Endodermal cell (in vitro differentiated cells): ENCODE measurements at regions not wholly inside any gene's neighbourhood (a gene's known extent, or its start where the extent isn't known, plus 50 kb on each side); places are given as distances from the start of the nearest gene placed in this dataset.
A peak's percentile ranks its signal among the peaks of the same experiment; 100 is the strongest.

ENCODE experiments used
- DNase-seq: peaks from one replicate; pipeline ENCODE4 v3.0.0-alpha.2; 2017
- H3K27ac ChIP-seq: 2 replicates; pipeline ENCODE4 v1.5.1; 2013; ENCODE audit warnings: mild to moderate bottlenecking, low read depth, low read length, moderate library complexity
- H3K27me3 ChIP-seq: 2 replicates; pipeline ENCODE4 v1.6.1; 2013; ENCODE audit warnings: mild to moderate bottlenecking, low read length, moderate library complexity; ENCODE audit not compliant: insufficient read depth, control insufficient read depth, poor library complexity, severe bottlenecking
- H3K36me3 ChIP-seq: 2 replicates; pipeline ENCODE4 v1.7.0; 2013; ENCODE audit warnings: mild to moderate bottlenecking, low read length, moderate library complexity; ENCODE audit not compliant: control insufficient read depth, insufficient read depth
- H3K4me1 ChIP-seq: one replicate; pipeline ENCODE4 v1.7.0; 2013; ENCODE audit warnings: low read length; ENCODE audit not compliant: control insufficient read depth, insufficient read depth
- H3K4me3 ChIP-seq: 2 replicates; pipeline ENCODE4 v1.5.1; 2013; ENCODE audit warnings: mild to moderate bottlenecking, low read length, moderate library complexity
- H3K9ac ChIP-seq: 2 replicates; pipeline ENCODE4 v1.6.1; 2013; ENCODE audit warnings: mild to moderate bottlenecking, low read length, moderate library complexity; ENCODE audit not compliant: poor library complexity, severe bottlenecking; ENCODE audit errors: extremely low read depth
- H3K9me3 ChIP-seq: 2 replicates; pipeline ENCODE4 v1.6.1; 2013; ENCODE audit warnings: mild to moderate bottlenecking, low read length, moderate library complexity; ENCODE audit not compliant: control insufficient read depth
- H3K27ac Mint-ChIP-seq: 2 replicates; pipeline ENCODE4 v1.8.0; 2020; ENCODE audit warnings: mixed read lengths
- H3K27me3 Mint-ChIP-seq: 2 replicates; pipeline ENCODE4 v1.8.0; 2021; ENCODE audit warnings: mild to moderate bottlenecking, mixed read lengths; ENCODE audit not compliant: insufficient read depth
- H3K36me3 Mint-ChIP-seq: 2 replicates; pipeline ENCODE4 v1.8.0; 2020; ENCODE audit warnings: low read depth, mixed read lengths
- H3K4me1 Mint-ChIP-seq: 2 replicates; pipeline ENCODE4 v1.8.0; 2020; ENCODE audit warnings: mixed read lengths
- H3K4me3 Mint-ChIP-seq: 2 replicates; pipeline ENCODE4 v1.8.0; 2020; ENCODE audit warnings: mild to moderate bottlenecking, moderate library complexity, mixed read lengths
- H3K9me3 Mint-ChIP-seq: 2 replicates; pipeline ENCODE4 v1.8.0; 2020; ENCODE audit warnings: mild to moderate bottlenecking, mixed read lengths
- WGBS, 2 experiments: methylation state at CpG; one replicate each; pipeline versions ENCODE4 v1.1.5 to v1.1.7; 2013; ENCODE audit warnings: missing lambda C conversion rate in 2 of 2, mixed read lengths in 1 of 2; ENCODE audit not compliant: insufficient coverage in 1 of 2, insufficient read length in 1 of 2; 5-methylcytosine and 5-hydroxymethylcytosine counted together
- TF ChIP-seq, protein P1 (sequence below): fragments of 200-600 bp; sonication (generic); conservative IDR thresholded peaks from 2 replicates; pipeline ENCODE4 v1.5.0; 2021; ENCODE audit warnings: antibody characterized with exemption, mild to moderate bottlenecking

DNA sequence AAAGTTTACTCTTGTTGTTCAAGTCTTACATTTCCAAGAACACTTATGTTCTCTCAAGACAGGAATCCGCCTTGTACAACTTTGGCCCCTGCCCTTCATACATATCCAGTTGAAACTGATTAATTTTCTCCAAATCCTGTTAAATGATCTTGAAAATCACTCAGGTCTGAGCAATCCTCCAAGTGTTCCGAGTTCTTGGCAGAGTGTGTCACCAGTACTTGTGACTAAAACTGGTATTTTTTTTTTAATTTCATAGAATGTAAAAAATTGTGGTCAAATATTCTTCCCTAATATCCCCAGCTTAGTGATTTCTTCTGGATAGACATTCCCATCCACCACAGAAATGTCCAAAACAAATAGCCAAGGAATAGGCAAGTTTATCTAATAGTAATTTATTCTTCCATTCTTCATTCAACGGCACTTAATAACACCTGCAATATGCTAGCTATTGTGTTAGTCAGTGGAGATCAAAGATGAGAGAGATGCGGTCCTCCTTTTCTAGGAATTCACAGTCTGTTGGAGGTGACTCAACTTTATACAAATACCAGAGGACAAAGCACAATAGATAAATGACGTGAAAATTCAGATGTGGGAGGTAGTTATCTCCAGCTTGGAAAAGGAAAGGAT is 71.4 kb downstream of the DIRAS3 start:
- 90% methylated on average over 2 to 4 of the region's 5 CpGs for WGBS, 2 experiments
- TF ChIP-seq, protein P1, sequence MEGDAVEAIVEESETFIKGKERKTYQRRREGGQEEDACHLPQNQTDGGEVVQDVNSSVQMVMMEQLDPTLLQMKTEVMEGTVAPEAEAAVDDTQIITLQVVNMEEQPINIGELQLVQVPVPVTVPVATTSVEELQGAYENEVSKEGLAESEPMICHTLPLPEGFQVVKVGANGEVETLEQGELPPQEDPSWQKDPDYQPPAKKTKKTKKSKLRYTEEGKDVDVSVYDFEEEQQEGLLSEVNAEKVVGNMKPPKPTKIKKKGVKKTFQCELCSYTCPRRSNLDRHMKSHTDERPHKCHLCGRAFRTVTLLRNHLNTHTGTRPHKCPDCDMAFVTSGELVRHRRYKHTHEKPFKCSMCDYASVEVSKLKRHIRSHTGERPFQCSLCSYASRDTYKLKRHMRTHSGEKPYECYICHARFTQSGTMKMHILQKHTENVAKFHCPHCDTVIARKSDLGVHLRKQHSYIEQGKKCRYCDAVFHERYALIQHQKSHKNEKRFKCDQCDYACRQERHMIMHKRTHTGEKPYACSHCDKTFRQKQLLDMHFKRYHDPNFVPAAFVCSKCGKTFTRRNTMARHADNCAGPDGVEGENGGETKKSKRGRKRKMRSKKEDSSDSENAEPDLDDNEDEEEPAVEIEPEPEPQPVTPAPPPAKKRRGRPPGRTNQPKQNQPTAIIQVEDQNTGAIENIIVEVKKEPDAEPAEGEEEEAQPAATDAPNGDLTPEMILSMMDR, result no peak
- Histone ChIP-seq H3K27ac (no peak overlapping the region), H3K36me3 (no peaks in the 10 kb centered on the region), H3K9me3 (no peaks in the 10 kb centered on the region), H3K4me3 (no peak overlapping the region), H3K9ac (peak overlapping the region; percentile 5), H3K4me1 (no peaks in the 10 kb centered on the region), H3K27me3 (no peaks in the 10 kb centered on the region)
- DNase-seq, result no peak
- H3K9me3 Mint-ChIP-seq, result no peaks in the 10 kb centered on the region
- no peak overlapping the region for H3K4me3 Mint-ChIP-seq
- no peaks in the 10 kb centered on the region for H3K27me3 Mint-ChIP-seq
- no peaks in the 10 kb centered on the region for H3K36me3 Mint-ChIP-seq
- no peak overlapping the region for H3K27ac Mint-ChIP-seq
- H3K4me1 Mint-ChIP-seq, result no peaks in the 10 kb centered on the region

DNA sequence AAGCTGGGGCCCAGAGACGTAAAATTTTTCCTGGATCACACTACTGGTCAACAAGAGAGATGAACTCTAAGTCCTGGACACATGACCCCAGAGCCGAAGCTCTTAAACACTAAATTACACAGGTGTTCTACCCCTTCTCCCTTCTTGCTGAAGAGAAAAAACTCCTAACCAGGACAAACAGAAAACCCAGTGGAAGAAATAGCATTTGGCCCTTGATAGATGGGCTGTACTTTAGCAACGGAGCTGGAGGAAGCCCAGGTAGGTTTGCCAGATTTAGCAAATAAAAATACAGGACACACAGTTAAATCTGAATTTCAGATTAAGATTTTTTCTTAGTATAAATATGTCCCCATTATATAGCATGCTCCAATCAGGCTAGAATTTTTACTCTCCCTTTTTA is 72.7 kb downstream of the DIRAS3 start:
- Mint-ChIP-seq H3K9me3 (no peaks in the 10 kb centered on the region), H3K27ac (no peak overlapping the region), H3K36me3 (no peaks in the 10 kb centered on the region), H3K4me1 (no peaks in the 10 kb centered on the region), H3K27me3 (no peaks in the 10 kb centered on the region), H3K4me3 (no peak overlapping the region)
- H3K4me3 ChIP-seq, result no peak overlapping the region
- no peaks in the 10 kb centered on the region for H3K4me1 ChIP-seq
- H3K27ac ChIP-seq, result no peak overlapping the region
- H3K36me3 ChIP-seq, result no peaks in the 10 kb centered on the region
- H3K9ac ChIP-seq, result no peak overlapping the region
- DNase-seq, result no peak
- no peaks in the 10 kb centered on the region for H3K27me3 ChIP-seq
- no peaks in the 10 kb centered on the region for H3K9me3 ChIP-seq
- TF ChIP-seq, protein P1, result no peak
- WGBS, 2 experiments, result 88 to 100% methylated on average over 1 to 3 of the region's 3 CpGs

DNA sequence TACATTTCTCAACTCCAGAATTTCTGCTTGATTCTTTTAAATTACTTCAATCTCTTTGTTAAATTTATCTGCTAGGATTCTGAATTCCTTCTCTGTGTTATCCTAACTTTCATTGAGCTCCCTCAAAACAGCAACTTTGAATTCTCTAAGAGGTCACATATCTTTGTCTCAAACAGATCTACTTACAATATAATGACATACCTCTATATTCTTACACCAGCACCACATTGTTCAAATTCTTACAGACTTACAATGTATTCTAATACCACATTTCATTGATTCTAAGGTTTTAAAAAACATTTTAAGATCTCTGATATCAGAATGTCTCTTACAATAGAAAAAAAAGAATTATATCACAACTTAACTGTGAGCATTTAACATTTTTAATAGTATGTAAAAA is 77.4 kb downstream of the DIRAS3 start:
- TF ChIP-seq, protein P1, result no peak
- Histone ChIP-seq H3K27ac (no peak overlapping the region), H3K4me3 (no peak overlapping the region), H3K4me1 (no peaks in the 10 kb centered on the region), H3K27me3 (no peaks in the 10 kb centered on the region), H3K9ac (no peak overlapping the region), H3K36me3 (no peaks in the 10 kb centered on the region), H3K9me3 (no peaks in the 10 kb centered on the region)
- Mint-ChIP-seq H3K4me3 (no peak overlapping the region), H3K27me3 (no peaks in the 10 kb centered on the region), H3K9me3 (no peaks in the 10 kb centered on the region), H3K4me1 (no peaks in the 10 kb centered on the region), H3K36me3 (no peaks in the 10 kb centered on the region), H3K27ac (no peak overlapping the region)
- no peak for DNase-seq
